HepG2 (cell line): ENCODE measurements at regions not wholly inside any gene's neighbourhood (a gene's known extent, or its start where the extent isn't known, plus 50 kb on each side); places are given as distances from the start of the nearest gene placed in this dataset.

Source experiments
- ATAC-seq: fragments of 200-7000 bp; cut with Tn5 transposase; 3 replicates; pipeline ENCODE4 v1.9.1; 2020; ENCODE audit warnings: mild to moderate bottlenecking, moderate library complexity
- BruUV-seq: library from RNA; stranded (reverse); fragments of 400-500 nt; replicated peaks from 2 replicates; lab custom pipeline; 2021; lab: Mats Ljungman, UMichigan
- CTCF ChIA-PET: fragments of 300-600 bp; formaldehyde crosslinking; extraction: SDS; loops from one replicate; lab custom pipeline; 2021; ENCODE audit warnings: low total read pairs, inconsistent platforms, low intra/inter-chr PET ratio; lab: Yijun Ruan, JAX
- POLR2A ChIA-PET: fragments of 350-600 bp; sonication (Branson Sonifier 250); formaldehyde crosslinking; loops from one replicate; lab custom pipeline; 2020; ENCODE audit warnings: antibody characterized with exemption, inconsistent platforms; lab: Yijun Ruan, JAX
- DNase-seq: peaks from one replicate; pipeline ENCODE4 v3.0.0-alpha.2; 2015; ENCODE audit warnings: low spot score
- FAIRE-seq: peaks from 3 replicates; lab custom pipeline; 2011; peaks lifted over from hg19 to GRCh38; lab: Jason Lieb, UNC
- H2AFZ ChIP-seq: one replicate; pipeline ENCODE4 v1.6.1; 2011; ENCODE audit warnings: low read length, inconsistent platforms
- H3K27ac ChIP-seq: fragments of 300-600 bp; 3 replicates; pipeline ENCODE4 v1.8.0; 2011; ENCODE audit warnings: mixed run types, mild to moderate bottlenecking, mixed read lengths, low read length, inconsistent platforms; ENCODE audit not compliant: insufficient read depth; ENCODE audit errors: extremely low read length
- H3K27me3 ChIP-seq, 2 experiments: fragments of 200-600 bp in 1 of 2; 2 replicates in 1 of 2; 3 replicates in 1 of 2; pipeline versions ENCODE4 v1.6.0 to v1.8.0; 2011; ENCODE audit warnings: low read length in 2 of 2, mild to moderate bottlenecking in 2 of 2, moderate library complexity in 2 of 2, inconsistent platforms in 1 of 2; ENCODE audit not compliant: insufficient read depth in 2 of 2, control insufficient read depth in 1 of 2
- H3K36me3 ChIP-seq, 2 experiments: fragments of 200-600 bp in 1 of 2; replicated peaks in 1 of 2; 2 replicates in 1 of 2; 3 replicates in 1 of 2; pipeline versions ENCODE4 v1.5.1 to v1.8.0; 2011; ENCODE audit warnings: low read length in 2 of 2, inconsistent platforms in 1 of 2; ENCODE audit not compliant: insufficient read depth in 2 of 2, control insufficient read depth in 1 of 2
- H3K4me1 ChIP-seq: 2 replicates; pipeline ENCODE4 v1.5.1; 2012; ENCODE audit warnings: low read length, inconsistent platforms; ENCODE audit not compliant: insufficient read depth
- H3K4me2 ChIP-seq: 2 replicates; pipeline ENCODE4 v1.6.0; 2011; ENCODE audit warnings: low read depth, low read length, inconsistent platforms
- H3K4me3 ChIP-seq, 3 experiments: fragments of 200-600 bp in 1 of 3; sonication (generic), shearing (Covaris generic) in 1 of 3; replicated peaks in 1 of 3; 2 replicates each; pipeline ENCODE4 v1.5.1; 2011 to 2016; ENCODE audit warnings: low read length in 3 of 3, inconsistent platforms in 2 of 3, low read depth in 2 of 3, mild to moderate bottlenecking in 2 of 3, control low read depth in 1 of 3, mixed read lengths in 1 of 3; ENCODE audit not compliant: insufficient read depth in 1 of 3
- H3K79me2 ChIP-seq: one replicate; pipeline ENCODE4 v1.6.1; 2011; ENCODE audit warnings: low read length, inconsistent platforms; ENCODE audit not compliant: insufficient read depth
- H3K9ac ChIP-seq: 2 replicates; pipeline ENCODE4 v1.6.0; 2011; ENCODE audit warnings: mild to moderate bottlenecking, low read depth, low read length, inconsistent platforms; ENCODE audit not compliant: insufficient read depth
- H3K9me3 ChIP-seq: 2 replicates; pipeline ENCODE4 v1.5.1; 2012; ENCODE audit warnings: mild to moderate bottlenecking, low read length
- H4K20me1 ChIP-seq: 2 replicates; pipeline ENCODE4 v1.6.0; 2011; ENCODE audit warnings: inconsistent platforms, mild to moderate bottlenecking, low read length, moderate library complexity; ENCODE audit not compliant: insufficient read depth
- ARID4A ChIP-seq: sonication (generic); formaldehyde crosslinking; IDR thresholded peaks from 2 replicates; pipeline ENCODE4 v1.5.0; 2020; ENCODE audit warnings: mild to moderate bottlenecking, missing genetic modification reagents, borderline replicate concordance
- ATF4 ChIP-seq, 2 experiments: fragments of 450-650 bp in 1 of 2; sonication (generic) in 1 of 2; formaldehyde crosslinking; IDR thresholded peaks; 2 replicates each; pipeline versions ENCODE4 v1.5.0 to v1.8.0; 2020 to 2022; ENCODE audit warnings: mild to moderate bottlenecking in 1 of 2, missing genetic modification reagents in 1 of 2
- FUBP1 ChIP-seq: sonication (generic); formaldehyde crosslinking; IDR thresholded peaks from 2 replicates; pipeline ENCODE4 v1.5.1; 2020; ENCODE audit warnings: missing genetic modification reagents, mild to moderate bottlenecking, borderline replicate concordance
- HDAC1 ChIP-seq: sonication (generic); formaldehyde crosslinking; IDR thresholded peaks from 2 replicates; pipeline ENCODE4 v1.5.1; 2020; ENCODE audit warnings: mild to moderate bottlenecking, missing genetic modification reagents
- KDM3A ChIP-seq: IDR thresholded peaks from 2 replicates; pipeline ENCODE4 v1.6.1; 2018; ENCODE audit warnings: low read depth, missing compliant biosample characterization
- TGIF2 ChIP-seq: IDR thresholded peaks from 2 replicates; pipeline ENCODE4 v1.6.1; 2016; ENCODE audit warnings: control low read depth, missing compliant biosample characterization
- ZMYM2 ChIP-seq: sonication (generic); formaldehyde crosslinking; IDR thresholded peaks from 2 replicates; pipeline ENCODE4 v1.8.0; 2022; ENCODE audit warnings: mild to moderate bottlenecking, missing genetic modification reagents
- ZNF414 ChIP-seq: sonication (generic); formaldehyde crosslinking; IDR thresholded peaks from 2 replicates; pipeline ENCODE4 v1.5.0; 2020; ENCODE audit warnings: missing genetic modification reagents
- ZNF556 ChIP-seq: sonication (generic); formaldehyde crosslinking; IDR thresholded peaks from 2 replicates; pipeline ENCODE4 v1.4.0; 2020; ENCODE audit warnings: mild to moderate bottlenecking, missing genetic modification reagents, borderline replicate concordance
- ZNF713 ChIP-seq: sonication (generic); formaldehyde crosslinking; IDR thresholded peaks from 2 replicates; pipeline ENCODE4 v1.4.0; 2020; ENCODE audit warnings: mild to moderate bottlenecking, missing genetic modification reagents
- ZSCAN29 ChIP-seq: sonication (generic); formaldehyde crosslinking; conservative IDR thresholded peaks from 2 replicates; pipeline ENCODE4 v1.4.0; 2020; ENCODE audit warnings: mild to moderate bottlenecking, missing genetic modification reagents
- WGBS: methylation state at CpG from one replicate; pipeline ENCODE4 v1.1.6; 2017; ENCODE audit warnings: low lambda C conversion rate; 5-methylcytosine and 5-hydroxymethylcytosine counted together
- in situ Hi-C: cut with HindIII; loops from 2 replicates; pipeline ENCODE4 v1.10.0; 2017; ENCODE audit warnings: low pct_unique_long_range_greater_than_20kb; ENCODE audit not compliant: extremely low pct_ligation_motif_present
- intact Hi-C: fragments of 100-400 bp; cut with micrococcal nuclease; formaldehyde crosslinking; loops from one replicate; pipeline ENCODE4 v1.10.0; 2022; ENCODE audit not compliant: unreplicated experiment

GRCh38 chr20:24109008-24109407 lies 120.4 kb upstream of the GGTLC1 start:
- no peaks in the 10 kb centered on the region for H3K36me3 ChIP-seq
- no peak overlapping the region for H2AFZ ChIP-seq
- H3K9ac ChIP-seq, result no peak overlapping the region
- no TSS peak for BruUV-seq
- H3K9me3 ChIP-seq, result no peaks in the 10 kb centered on the region
- H3K4me1 ChIP-seq, result no peaks in the 10 kb centered on the region
- no peaks in the 10 kb centered on the region for H4K20me1 ChIP-seq
- CTCF ChIA-PET, result no interaction called here
- ATAC-seq (no peak; the same call in 2 of the 3 replicates), DNase-seq (no peak), FAIRE-seq (no peak)
- in situ Hi-C loops, result no loop called here
- H3K27me3 ChIP-seq, result no peaks in the 10 kb centered on the region
- H3K27ac ChIP-seq, result no peak overlapping the region
- 45% methylated on average over 12 of the region's 12 CpGs for WGBS
- intact Hi-C loops, result no loop called here
- POLR2A ChIA-PET, result no interaction called here
- no peak overlapping the region for H3K4me2 ChIP-seq
- H3K4me3 ChIP-seq, result no peak overlapping the region
- H3K79me2 ChIP-seq, result no peaks in the 10 kb centered on the region
- 0 out of 2 replicates have a peak, but pooled peaks have one; percentile 32 for TF ChIP-seq ZNF713
- TF ChIP-seq TGIF2 (CRISPR knock-in tag), result no peak
- no peak for TF ChIP-seq KDM3A (CRISPR knock-in tag)
- no peak for TF ChIP-seq ZMYM2 (CRISPR knock-in tag)
- no peak for TF ChIP-seq ZNF556
- TF ChIP-seq ZSCAN29 (CRISPR knock-in tag), result no peak
- TF ChIP-seq ARID4A (CRISPR knock-in tag), result no peak
- no peak for TF ChIP-seq ATF4 (CRISPR knock-in tag; IDR thresholded peaks at IDR 0.05)
- no peak for TF ChIP-seq FUBP1 (CRISPR knock-in tag)
- no peak for TF ChIP-seq ZNF414 (CRISPR knock-in tag)
- TF ChIP-seq HDAC1, result no peak
